ENCODE measurements at regions not wholly inside any gene's neighbourhood (a gene's known extent, or its start where the extent isn't known, plus 50 kb on each side); places are given as distances from the start of the nearest gene placed in this dataset.
A peak's percentile ranks its signal among the peaks of the same experiment; 100 is the strongest.

DNA sequence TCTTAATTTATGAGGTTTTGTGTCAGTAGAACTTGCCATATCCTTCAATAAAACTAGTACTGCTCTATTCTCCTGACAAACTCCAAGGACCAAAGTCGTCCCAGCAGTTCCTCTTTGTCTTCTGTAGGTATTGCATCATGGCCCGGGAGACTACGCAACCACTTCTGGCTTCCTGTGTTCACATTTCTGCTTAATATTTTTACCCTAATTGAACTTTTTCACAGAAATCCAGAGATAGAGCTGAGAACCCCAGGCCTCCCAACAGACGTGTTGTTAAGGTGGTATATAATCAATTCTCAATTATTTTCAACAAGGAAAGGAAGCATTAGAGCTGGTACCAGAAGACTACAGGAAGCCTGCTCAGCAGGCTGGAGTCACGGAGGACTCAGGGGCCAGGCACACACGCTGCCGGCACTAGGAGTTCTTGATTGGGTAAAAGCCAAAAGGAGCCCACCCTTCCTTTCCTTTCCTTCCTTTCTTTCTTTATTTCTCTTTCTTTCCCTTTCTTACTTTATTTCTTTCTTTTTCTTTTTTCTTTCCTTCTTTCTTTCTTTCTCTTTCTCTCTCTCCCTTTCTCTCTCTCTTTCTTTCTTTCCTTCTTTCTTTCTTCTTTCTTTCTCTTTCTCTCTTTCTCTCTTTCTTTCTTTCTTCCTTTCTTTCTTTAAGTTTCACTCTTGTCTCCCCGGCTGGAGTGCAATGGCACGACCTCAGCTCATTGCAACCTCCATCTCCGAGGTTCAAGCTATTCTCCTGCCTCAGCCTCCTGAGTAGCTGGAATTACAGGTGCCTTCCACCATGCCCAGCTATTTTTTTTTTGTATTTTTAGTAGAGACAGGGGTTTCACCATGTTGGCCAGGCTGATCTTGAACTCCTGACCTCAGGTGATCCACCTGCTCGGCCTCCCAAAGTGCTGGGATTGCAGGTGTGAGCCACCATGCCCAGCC, 173.7 kb downstream of the ZBTB18 start:
- DNase-seq (ENCODE audit: low read depth) = no peak
- TF ChIP-seq, protein P1, sequence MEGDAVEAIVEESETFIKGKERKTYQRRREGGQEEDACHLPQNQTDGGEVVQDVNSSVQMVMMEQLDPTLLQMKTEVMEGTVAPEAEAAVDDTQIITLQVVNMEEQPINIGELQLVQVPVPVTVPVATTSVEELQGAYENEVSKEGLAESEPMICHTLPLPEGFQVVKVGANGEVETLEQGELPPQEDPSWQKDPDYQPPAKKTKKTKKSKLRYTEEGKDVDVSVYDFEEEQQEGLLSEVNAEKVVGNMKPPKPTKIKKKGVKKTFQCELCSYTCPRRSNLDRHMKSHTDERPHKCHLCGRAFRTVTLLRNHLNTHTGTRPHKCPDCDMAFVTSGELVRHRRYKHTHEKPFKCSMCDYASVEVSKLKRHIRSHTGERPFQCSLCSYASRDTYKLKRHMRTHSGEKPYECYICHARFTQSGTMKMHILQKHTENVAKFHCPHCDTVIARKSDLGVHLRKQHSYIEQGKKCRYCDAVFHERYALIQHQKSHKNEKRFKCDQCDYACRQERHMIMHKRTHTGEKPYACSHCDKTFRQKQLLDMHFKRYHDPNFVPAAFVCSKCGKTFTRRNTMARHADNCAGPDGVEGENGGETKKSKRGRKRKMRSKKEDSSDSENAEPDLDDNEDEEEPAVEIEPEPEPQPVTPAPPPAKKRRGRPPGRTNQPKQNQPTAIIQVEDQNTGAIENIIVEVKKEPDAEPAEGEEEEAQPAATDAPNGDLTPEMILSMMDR (IDR thresholded peaks at IDR 0.05; ENCODE audit: control insufficient read depth, extremely low read depth, insufficient read depth) = no peak
- no peak overlapping the region for H3K4me3 ChIP-seq (ENCODE audit: low read depth, low read length)

DNA sequence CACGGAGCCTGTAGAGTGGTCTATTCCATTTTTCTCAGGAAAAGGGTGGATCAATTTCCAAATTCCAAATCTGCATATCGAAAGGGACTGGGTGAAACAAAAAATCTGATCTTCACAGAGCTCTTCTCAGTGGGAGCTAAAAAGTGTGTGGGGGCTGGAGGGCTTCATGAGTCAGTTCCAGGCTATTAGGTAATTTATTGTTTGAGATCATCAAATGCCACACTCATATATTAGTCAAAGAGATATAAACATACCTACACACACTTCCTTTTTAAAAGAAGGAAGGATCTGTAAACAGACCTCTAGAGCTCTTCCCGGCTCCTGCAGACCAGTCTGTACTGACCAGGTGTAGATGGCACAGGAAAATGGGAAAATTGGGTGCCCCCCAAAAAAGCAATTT, 175.4 kb downstream of the ZBTB18 start:
- no peak for DNase-seq (ENCODE audit: low read depth)
- TF ChIP-seq, protein P1 (IDR thresholded peaks at IDR 0.05; ENCODE audit: control insufficient read depth, extremely low read depth, insufficient read depth) = no peak
- no peak overlapping the region for H3K4me3 ChIP-seq (ENCODE audit: low read depth, low read length)

DNA sequence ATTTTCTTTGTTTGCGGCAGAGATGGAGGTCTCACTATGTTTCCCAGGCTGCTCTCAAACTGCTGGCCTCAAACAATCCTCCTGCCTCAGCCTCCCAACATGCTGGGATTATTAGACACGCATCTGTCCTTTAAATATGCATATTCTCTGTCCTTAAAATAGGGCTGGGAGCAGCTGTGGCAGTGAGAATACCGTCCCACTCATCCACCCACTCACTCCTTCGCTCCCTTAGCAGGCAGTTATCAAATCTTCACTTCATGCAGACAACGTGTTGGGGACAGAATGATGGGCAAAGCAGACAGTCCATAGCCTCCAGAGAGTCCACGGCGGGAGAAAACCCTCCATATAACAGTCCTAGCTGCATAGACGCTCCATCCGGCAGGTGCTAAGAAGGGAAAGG, 179.4 kb downstream of the ZBTB18 start:
- H3K4me3 ChIP-seq (ENCODE audit: low read depth, low read length) = no peak overlapping the region
- no peak for DNase-seq (ENCODE audit: low read depth)
- TF ChIP-seq, protein P1 (IDR thresholded peaks at IDR 0.05; ENCODE audit: control insufficient read depth, extremely low read depth, insufficient read depth) = no peak

DNA sequence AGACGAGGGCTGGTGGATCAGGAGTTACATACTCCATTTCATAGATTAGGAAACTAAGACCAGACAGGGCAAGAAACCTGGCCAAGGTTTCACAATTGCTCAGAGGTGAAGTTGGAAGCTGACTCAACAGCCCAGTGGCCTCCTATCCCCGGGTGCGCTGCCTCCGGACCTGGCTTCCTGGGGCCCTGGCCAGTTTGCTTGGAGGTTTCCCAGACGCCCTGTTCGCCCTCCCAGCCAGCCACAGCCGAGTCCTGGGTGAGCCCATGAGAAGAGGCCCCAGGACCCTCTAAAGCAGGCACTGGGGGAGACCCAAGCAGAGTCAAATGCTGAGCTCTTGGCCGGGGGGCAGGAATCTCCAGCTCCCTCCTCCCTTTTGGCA, 180.1 kb downstream of the ZBTB18 start:
- no peak for DNase-seq (ENCODE audit: low read depth)
- peak overlapping the region; percentile 32; the same call in 1 of the 2 replicates for H3K4me3 ChIP-seq (ENCODE audit: low read depth, low read length)
- TF ChIP-seq, protein P1 (IDR thresholded peaks at IDR 0.05; ENCODE audit: control insufficient read depth, extremely low read depth, insufficient read depth) = no peak

DNA sequence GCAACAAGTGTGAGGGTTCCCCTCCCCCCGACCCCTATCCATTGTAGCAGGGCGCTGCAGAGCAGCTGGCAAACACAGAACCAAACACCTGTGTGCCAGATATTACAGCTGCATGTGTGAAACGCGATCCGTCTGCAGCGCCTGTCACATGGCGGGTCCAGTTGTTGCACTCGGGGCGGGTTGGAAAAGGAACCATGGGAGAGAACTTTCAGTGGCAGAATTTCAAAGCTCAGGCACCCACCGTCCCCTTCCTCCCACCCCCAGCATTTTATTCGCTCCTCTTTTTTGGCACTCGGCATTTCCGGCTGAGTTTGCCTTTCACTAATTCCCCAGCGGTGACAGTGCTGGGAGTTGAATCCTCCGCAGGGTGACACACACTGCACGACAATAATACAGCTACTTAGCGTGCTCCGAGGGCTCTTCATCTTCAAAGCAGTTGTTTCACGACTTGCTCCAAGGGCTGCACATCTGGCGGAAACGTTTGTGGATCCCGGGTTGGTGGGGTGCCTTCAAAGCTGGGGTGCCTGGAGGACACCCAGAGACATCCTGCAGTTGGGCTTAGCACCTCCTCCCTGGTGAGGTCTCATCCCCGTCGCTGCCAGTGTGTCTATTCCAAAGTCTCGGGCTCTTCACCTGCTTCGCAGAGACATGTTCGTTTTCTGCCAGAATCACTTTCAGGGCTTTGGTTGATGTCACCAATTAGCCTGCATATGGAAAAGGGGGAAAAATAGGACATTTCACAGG, 180.7 kb downstream of the ZBTB18 start:
- TF ChIP-seq, protein P1 (IDR thresholded peaks at IDR 0.05; ENCODE audit: control insufficient read depth, extremely low read depth, insufficient read depth) = no peak
- peak overlapping the region; percentile 32 for H3K4me3 ChIP-seq (ENCODE audit: low read depth, low read length)
- no peak for DNase-seq (ENCODE audit: low read depth)

DNA sequence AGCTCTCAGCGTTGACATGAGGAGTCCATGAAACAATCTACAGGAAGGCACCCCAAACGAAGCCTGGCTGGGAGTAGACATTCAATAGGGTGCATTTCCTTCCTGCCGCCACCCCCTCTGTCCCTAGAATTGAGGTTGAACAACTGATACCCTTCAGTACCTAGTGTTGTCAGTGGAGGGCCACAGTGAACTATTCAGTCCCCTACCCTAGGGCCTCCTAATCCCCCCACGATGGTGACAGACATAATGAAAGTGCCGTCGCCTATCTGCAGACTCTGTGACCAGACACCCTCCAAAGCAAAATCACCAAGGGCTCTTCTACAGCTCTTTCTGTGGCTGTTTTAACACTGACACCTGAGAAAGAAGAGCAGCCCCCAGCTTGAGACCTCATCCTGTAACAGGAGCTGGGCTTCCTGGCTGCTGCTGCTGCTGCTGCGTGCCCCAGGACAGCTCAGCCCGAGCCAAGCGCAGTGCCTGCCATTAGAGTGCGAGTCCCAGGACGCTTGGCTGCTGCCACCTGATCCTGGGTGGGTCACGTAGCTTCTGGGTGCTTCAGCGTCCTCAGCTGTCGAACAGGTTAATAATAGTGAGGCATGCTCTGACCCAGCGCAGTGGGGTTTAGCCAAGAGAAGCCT, 183.0 kb downstream of the ZBTB18 start:
- TF ChIP-seq, protein P1 (IDR thresholded peaks at IDR 0.05; ENCODE audit: control insufficient read depth, extremely low read depth, insufficient read depth) = no peak
- no peak for DNase-seq (ENCODE audit: low read depth)
- H3K4me3 ChIP-seq (ENCODE audit: low read depth, low read length) = no peak overlapping the region
